ENCODE measurements at regions not wholly inside any gene's neighbourhood (a gene's known extent, or its start where the extent isn't known, plus 50 kb on each side); places are given as distances from the start of the nearest gene placed in this dataset.
"Not testable (repeated sequence)": the region's sequence is repeated elsewhere in the genome, so short reads cannot be mapped to it uniquely, and the experiment has no call there.

DNA sequence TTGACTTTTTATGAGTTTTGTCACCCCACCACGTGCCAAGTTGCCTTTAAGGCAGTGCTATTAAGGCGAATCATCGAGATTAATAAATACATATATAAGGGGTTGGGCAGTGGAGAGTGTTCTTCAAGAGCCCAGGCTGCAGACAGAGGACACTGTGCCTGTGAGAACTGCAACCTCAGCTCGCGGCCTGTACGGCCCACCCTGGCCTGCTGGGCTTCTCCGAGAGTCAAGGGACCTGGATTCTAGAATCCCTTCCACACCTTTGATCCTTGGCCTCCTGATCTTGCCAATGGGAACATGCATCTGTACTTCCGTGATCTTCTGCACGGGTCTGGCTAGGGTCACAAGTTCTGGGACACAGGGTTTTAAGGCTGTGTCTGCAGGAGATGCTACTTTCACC lies 54.5 kb downstream of the IRX5 start:
- Histone ChIP-seq H3K4me1 (no peaks in the 10 kb centered on the region), H3K27me3 (no peaks in the 10 kb centered on the region), H3K9me3 (no peaks in the 10 kb centered on the region), H3K27ac (no peak overlapping the region), H3K4me3 (no peak overlapping the region), H3K36me3 (no peaks in the 10 kb centered on the region)
- DNase-seq = no peak
- TF ChIP-seq POLR2A (IDR thresholded peaks at IDR 0.05) = no peak
- TF ChIP-seq, protein P1, sequence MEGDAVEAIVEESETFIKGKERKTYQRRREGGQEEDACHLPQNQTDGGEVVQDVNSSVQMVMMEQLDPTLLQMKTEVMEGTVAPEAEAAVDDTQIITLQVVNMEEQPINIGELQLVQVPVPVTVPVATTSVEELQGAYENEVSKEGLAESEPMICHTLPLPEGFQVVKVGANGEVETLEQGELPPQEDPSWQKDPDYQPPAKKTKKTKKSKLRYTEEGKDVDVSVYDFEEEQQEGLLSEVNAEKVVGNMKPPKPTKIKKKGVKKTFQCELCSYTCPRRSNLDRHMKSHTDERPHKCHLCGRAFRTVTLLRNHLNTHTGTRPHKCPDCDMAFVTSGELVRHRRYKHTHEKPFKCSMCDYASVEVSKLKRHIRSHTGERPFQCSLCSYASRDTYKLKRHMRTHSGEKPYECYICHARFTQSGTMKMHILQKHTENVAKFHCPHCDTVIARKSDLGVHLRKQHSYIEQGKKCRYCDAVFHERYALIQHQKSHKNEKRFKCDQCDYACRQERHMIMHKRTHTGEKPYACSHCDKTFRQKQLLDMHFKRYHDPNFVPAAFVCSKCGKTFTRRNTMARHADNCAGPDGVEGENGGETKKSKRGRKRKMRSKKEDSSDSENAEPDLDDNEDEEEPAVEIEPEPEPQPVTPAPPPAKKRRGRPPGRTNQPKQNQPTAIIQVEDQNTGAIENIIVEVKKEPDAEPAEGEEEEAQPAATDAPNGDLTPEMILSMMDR (IDR thresholded peaks at IDR 0.05) = no peak

DNA sequence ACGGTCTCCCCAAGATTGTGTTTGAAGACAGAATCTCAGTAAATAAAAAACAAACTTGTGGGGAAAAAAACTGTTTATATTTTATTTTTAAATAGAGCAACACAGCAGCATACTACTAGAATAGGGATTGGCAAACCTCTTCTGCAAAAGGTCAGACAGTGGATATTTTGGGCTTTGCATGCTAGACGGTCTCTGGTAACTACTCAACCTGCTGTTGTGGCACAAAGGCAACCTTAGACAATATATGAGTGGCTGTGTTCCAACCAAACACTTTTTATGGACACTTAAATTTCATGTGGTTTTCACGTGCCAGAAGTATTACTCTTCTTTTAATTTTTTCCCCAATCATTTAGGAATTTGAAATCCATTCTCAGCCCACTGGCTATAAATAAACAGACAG lies 55.0 kb downstream of the IRX5 start:
- Histone ChIP-seq H3K27me3 (no peaks in the 10 kb centered on the region), H3K9me3 (no peaks in the 10 kb centered on the region), H3K4me1 (no peaks in the 10 kb centered on the region), H3K27ac (no peak overlapping the region), H3K36me3 (no peaks in the 10 kb centered on the region), H3K4me3 (no peak overlapping the region)
- no peak for TF ChIP-seq POLR2A (IDR thresholded peaks at IDR 0.05)
- TF ChIP-seq, protein P1 (IDR thresholded peaks at IDR 0.05) = no peak
- no peak for DNase-seq

DNA sequence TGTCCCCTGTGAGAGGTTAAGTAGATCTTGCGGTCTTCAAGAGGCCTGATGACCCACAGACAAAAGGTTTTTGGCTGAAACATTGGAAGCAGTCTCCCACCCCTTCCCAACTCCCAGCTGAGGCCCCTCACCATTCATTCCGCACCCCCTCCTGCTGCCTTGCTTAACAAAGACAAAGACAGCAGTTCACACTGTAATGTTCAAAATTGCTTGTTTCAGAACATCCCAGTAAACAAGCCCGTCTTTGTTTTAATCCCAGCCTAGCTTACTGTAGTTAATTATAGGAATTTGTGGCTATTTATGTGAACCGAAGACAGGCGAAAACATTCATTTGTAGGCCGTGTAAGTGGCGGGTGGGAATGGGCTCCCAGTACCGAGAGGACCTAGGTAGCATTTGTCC lies 55.7 kb downstream of the IRX5 start:
- Histone ChIP-seq H3K36me3 (no peaks in the 10 kb centered on the region), H3K4me1 (no peaks in the 10 kb centered on the region), H3K4me3 (no peak overlapping the region), H3K27ac (no peak overlapping the region), H3K9me3 (no peaks in the 10 kb centered on the region), H3K27me3 (no peaks in the 10 kb centered on the region)
- DNase-seq = no peak
- TF ChIP-seq, protein P1 (IDR thresholded peaks at IDR 0.05) = no peak
- no peak for TF ChIP-seq POLR2A (IDR thresholded peaks at IDR 0.05)

DNA sequence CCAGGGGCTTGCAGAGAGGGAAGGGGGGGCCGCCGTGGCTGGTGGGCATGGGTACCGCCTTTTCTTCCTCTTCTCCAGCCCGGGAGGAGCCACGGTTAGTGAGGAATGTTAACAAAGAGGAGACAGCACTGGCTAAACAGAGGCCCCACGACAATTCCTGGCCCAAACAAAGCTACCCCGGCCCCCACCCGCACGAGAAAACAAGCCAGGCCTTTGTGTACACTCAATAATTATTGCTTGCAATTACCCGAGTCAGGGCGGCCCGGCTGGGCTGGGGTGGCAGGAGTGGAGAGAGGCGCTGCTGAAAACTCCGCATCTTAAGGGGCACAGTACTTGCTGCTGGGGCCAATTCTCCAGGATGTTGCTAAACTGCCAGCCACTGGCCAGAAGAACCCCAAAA lies 56.4 kb downstream of the IRX5 start:
- no peaks in the 10 kb centered on the region for H3K9me3 ChIP-seq
- H3K4me1 ChIP-seq = no peaks in the 10 kb centered on the region
- no peaks in the 10 kb centered on the region for H3K27me3 ChIP-seq
- TF ChIP-seq POLR2A (IDR thresholded peaks at IDR 0.05) = no peak
- TF ChIP-seq, protein P1 (IDR thresholded peaks at IDR 0.05) = no peak
- H3K36me3 ChIP-seq = no peaks in the 10 kb centered on the region
- DNase-seq = no peak
- H3K27ac ChIP-seq = no peak overlapping the region
- no peak overlapping the region for H3K4me3 ChIP-seq

DNA sequence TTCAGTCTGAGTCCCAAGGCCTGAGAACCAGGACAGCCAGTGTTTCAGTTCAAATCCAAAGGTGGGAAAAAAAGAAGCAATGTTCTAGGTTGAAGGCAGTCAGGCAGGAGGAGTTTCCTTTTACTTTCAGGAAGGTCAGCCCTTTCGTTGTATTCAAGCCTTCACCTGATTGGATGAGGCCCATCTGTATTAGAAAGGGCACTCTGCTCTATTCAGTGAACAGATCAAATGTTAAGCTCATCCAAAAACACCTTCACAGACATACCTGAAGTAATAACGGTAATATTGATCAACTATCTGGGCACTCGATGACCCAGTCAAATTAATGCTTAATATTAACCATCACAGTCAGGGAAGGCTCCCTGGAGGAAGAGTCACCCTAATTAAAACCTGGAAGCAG lies 60.9 kb downstream of the IRX5 start:
- TF ChIP-seq, protein P1 (IDR thresholded peaks at IDR 0.05) = no peak
- TF ChIP-seq POLR2A (IDR thresholded peaks at IDR 0.05) = no peak
- Histone ChIP-seq H3K27me3 (no peaks in the 10 kb centered on the region), H3K4me3 (no peak overlapping the region), H3K36me3 (no peaks in the 10 kb centered on the region), H3K27ac (no peak overlapping the region), H3K9me3 (no peaks in the 10 kb centered on the region), H3K4me1 (no peaks in the 10 kb centered on the region)
- DNase-seq = no peak

DNA sequence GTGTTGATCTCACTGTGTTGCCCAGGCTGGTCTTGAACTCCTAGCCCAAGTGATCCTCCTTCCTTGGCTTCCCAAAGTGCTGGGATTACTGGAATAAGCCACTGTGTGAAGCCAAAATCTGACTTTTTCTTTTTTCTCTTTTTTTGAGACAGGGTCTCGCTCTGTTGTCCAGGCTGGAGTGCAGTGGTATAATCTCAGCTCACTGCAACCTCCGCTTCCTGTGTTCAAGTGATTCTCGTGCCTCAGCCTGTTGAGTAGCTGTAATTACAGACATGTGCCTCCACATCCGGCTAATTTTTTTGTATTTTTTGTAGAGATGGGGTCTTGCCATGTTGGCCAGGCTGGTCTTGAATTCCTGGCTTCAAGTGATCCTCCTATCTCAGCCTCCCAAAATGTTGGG lies 61.3 kb downstream of the IRX5 start:
- H3K27ac ChIP-seq, H3K9me3 ChIP-seq, H3K27me3 ChIP-seq, H3K36me3 ChIP-seq, H3K4me3 ChIP-seq, DNase-seq, H3K4me1 ChIP-seq: not testable (repeated sequence)

Measured in Peyer's patch (tissue), 4 donors.